SK-N-SH treated with all-trans-retinoic acid at 6 μM for 48 hours (cell line): ENCODE measurements at regions not wholly inside any gene's neighbourhood (a gene's known extent, or its start where the extent isn't known, plus 50 kb on each side); places are given as distances from the start of the nearest gene placed in this dataset.
"Not testable (repeated sequence)": the region's sequence is repeated elsewhere in the genome, so short reads cannot be mapped to it uniquely, and the experiment has no call there.

Experiments used
- ATAC-seq: fragments of 200-7000 bp; cut with Tn5 transposase; 3 replicates; pipeline ENCODE4 v1.9.1; 2020; ENCODE audit warnings: mild to moderate bottlenecking, moderate library complexity
- ARNTL ChIP-seq: fragments of 450-650 bp; formaldehyde crosslinking; IDR thresholded peaks from 2 replicates; pipeline ENCODE4 v1.5.0; 2020; ENCODE audit warnings: low read depth, mild to moderate bottlenecking, moderate library complexity, borderline replicate concordance
- BACH2 ChIP-seq: fragments of 250-450 bp; sonication (Bioruptor Pico); IDR thresholded peaks from 2 replicates; pipeline ENCODE4 v1.9.0; 2021; ENCODE audit warnings: mild to moderate bottlenecking, borderline replicate concordance
- CSDC2 ChIP-seq: fragments of 250-450 bp; sonication (Bioruptor Pico); IDR thresholded peaks from 2 replicates; pipeline ENCODE4 v1.5.0; 2020; ENCODE audit warnings: mild to moderate bottlenecking, moderate library complexity
- ESRRG ChIP-seq: fragments of 250-450 bp; sonication (Bioruptor Pico); IDR thresholded peaks from 2 replicates; pipeline ENCODE4 v1.6.1; 2021; ENCODE audit warnings: mild to moderate bottlenecking
- GLIS3 ChIP-seq: fragments of 250-450 bp; sonication (Bioruptor Pico); IDR thresholded peaks from 2 replicates; pipeline ENCODE4 v1.5.0; 2020; ENCODE audit warnings: mild to moderate bottlenecking, moderate library complexity
- ISL1 ChIP-seq: fragments of 250-450 bp; sonication (Bioruptor Pico); IDR thresholded peaks from 2 replicates; pipeline ENCODE4 v2.1.2; 2022; ENCODE audit warnings: mild to moderate bottlenecking, moderate library complexity
- OSR1 ChIP-seq: fragments of 250-450 bp; sonication (Bioruptor Pico); IDR thresholded peaks from 2 replicates; pipeline ENCODE4 v1.8.0; 2022; ENCODE audit warnings: moderate library complexity, mild to moderate bottlenecking, inconsistent platforms
- PPARA ChIP-seq: fragments of 250-450 bp; sonication (Bioruptor Pico); IDR thresholded peaks from 2 replicates; pipeline ENCODE4 v1.5.0; 2020; ENCODE audit warnings: mild to moderate bottlenecking, borderline replicate concordance
- RARB ChIP-seq: fragments of 250-450 bp; sonication (Bioruptor Pico); IDR thresholded peaks from 2 replicates; pipeline ENCODE4 v1.8.0; 2021; ENCODE audit warnings: mild to moderate bottlenecking, moderate library complexity
- SNAI2 ChIP-seq: fragments of 250-450 bp; sonication (Bioruptor Pico); IDR thresholded peaks from 2 replicates; pipeline ENCODE4 v1.5.0; 2020; ENCODE audit warnings: mild to moderate bottlenecking, moderate library complexity
- TCF4 ChIP-seq: fragments of 250-450 bp; sonication (Bioruptor Pico); IDR thresholded peaks from 2 replicates; pipeline ENCODE4 v1.8.0; 2021; ENCODE audit warnings: mild to moderate bottlenecking, moderate library complexity, borderline replicate concordance
- TOX ChIP-seq: fragments of 250-450 bp; sonication (Bioruptor Pico); IDR thresholded peaks from 2 replicates; pipeline ENCODE4 v1.8.0; 2021; ENCODE audit warnings: mild to moderate bottlenecking, moderate library complexity, borderline replicate concordance
- ZFP3 ChIP-seq: fragments of 250-450 bp; sonication (Bioruptor Pico); IDR thresholded peaks from 2 replicates; pipeline ENCODE4 v1.5.0; 2020; ENCODE audit warnings: mild to moderate bottlenecking, moderate library complexity
- ZFP30 ChIP-seq: fragments of 450-650 bp; formaldehyde crosslinking; IDR thresholded peaks from 2 replicates; pipeline ENCODE4 v1.5.0; 2022; ENCODE audit warnings: mild to moderate bottlenecking, moderate library complexity
- ZNF565 ChIP-seq: fragments of 450-650 bp; formaldehyde crosslinking; conservative IDR thresholded peaks from 2 replicates; pipeline ENCODE4 v1.5.0; 2020; ENCODE audit warnings: low read depth, mild to moderate bottlenecking, moderate library complexity
- ZNF70 ChIP-seq: fragments of 450-650 bp; formaldehyde crosslinking; IDR thresholded peaks from 2 replicates; pipeline ENCODE4 v1.5.0; 2020; ENCODE audit warnings: mild to moderate bottlenecking, moderate library complexity
- ZNF8 ChIP-seq: fragments of 450-650 bp; formaldehyde crosslinking; IDR thresholded peaks from 2 replicates; pipeline ENCODE4 v1.5.0; 2020; ENCODE audit warnings: mild to moderate bottlenecking, moderate library complexity
- TF ChIP-seq, protein P1 (sequence below): fragments of 250-450 bp; sonication (Bioruptor Pico); IDR thresholded peaks from 2 replicates; pipeline ENCODE4 v1.8.0; 2020; ENCODE audit warnings: mild to moderate bottlenecking, moderate library complexity, borderline replicate concordance
- TF ChIP-seq, protein P2 (sequence below): fragments of 250-450 bp; sonication (Bioruptor Pico); IDR thresholded peaks from 2 replicates; pipeline ENCODE4 v1.5.0; 2020; ENCODE audit warnings: mild to moderate bottlenecking, moderate library complexity
- TF ChIP-seq, protein P3 (sequence below): fragments of 250-450 bp; sonication (Bioruptor Pico); IDR thresholded peaks from 2 replicates; pipeline ENCODE4 v1.5.1; 2021; ENCODE audit warnings: mild to moderate bottlenecking, moderate library complexity
- TF ChIP-seq, protein P4 (sequence below): fragments of 250-450 bp; sonication (Bioruptor Pico); IDR thresholded peaks from 2 replicates; pipeline ENCODE4 v1.5.1; 2020; ENCODE audit warnings: low read depth, mild to moderate bottlenecking, moderate library complexity

DNA sequence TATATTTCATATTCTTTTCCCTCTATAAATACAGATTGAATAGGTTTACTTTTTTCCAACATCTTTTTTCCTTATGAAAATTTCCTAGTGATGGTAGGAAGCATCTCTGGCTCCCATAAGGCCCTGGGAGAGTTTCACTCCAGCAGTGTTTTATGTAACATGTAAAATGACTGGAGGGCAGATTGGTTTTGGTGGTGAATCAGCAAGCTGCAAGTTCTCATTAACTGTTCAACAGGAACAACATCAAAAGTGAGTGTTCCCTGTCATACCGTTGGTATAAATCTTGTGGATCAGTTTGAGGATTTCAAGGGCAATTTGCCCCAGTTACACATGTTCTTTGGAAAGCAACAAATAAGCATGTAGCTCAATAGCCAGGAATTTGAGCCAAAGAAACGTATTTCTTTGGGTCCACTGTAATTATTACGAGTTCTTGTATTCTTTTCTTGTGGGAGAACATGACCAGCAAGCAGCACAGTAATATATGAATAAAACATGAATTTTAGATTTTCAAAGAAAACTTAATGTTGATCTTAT, 345.7 kb downstream of the SV2B start:
- no peak for ATAC-seq

DNA sequence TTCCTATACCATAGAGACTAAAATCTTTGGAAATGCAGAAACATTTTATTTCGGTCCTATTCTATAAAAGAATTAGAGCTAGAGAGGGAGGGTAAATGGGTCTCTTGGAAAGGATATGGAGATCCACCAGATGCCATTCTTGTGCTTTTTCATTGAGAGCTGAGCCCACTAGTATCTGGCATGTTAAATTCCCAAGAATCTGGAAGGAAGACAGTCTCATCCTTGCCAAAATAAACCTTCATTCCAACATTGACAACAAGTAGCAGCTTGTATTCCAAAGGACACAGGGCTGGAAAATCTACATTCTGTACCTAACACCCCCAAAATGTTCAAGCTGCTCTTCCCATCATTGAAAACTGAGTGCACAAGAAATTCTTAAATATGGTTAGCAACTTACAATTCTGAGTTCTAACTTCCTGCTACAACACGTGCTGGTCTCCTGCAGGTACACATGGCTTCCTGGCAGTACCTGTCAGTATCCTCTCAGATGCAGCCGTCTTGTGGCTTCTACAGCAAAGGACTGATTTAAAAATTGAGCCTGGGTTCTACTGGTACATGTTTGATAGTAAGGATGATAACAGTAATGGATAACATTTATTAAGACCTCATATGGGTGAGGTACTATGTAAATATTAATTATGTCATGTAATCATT, 348.1 kb downstream of the SV2B start:
- TF ChIP-seq ESRRG (CRISPR knock-in tag) (no peak), ZNF70 (CRISPR knock-in tag) (no peak), ZFP3 (CRISPR knock-in tag) (no peak), ZNF8 (CRISPR knock-in tag) (no peak), ISL1 (CRISPR knock-in tag) (no peak)
- TF ChIP-seq, protein P1, sequence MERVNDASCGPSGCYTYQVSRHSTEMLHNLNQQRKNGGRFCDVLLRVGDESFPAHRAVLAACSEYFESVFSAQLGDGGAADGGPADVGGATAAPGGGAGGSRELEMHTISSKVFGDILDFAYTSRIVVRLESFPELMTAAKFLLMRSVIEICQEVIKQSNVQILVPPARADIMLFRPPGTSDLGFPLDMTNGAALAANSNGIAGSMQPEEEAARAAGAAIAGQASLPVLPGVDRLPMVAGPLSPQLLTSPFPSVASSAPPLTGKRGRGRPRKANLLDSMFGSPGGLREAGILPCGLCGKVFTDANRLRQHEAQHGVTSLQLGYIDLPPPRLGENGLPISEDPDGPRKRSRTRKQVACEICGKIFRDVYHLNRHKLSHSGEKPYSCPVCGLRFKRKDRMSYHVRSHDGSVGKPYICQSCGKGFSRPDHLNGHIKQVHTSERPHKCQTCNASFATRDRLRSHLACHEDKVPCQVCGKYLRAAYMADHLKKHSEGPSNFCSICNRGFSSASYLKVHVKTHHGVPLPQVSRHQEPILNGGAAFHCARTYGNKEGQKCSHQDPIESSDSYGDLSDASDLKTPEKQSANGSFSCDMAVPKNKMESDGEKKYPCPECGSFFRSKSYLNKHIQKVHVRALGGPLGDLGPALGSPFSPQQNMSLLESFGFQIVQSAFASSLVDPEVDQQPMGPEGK (CRISPR knock-in tag), result no peak
- ATAC-seq, result no peak

More for the DNA sequence above, 345.7 kb downstream of the SV2B start:
- TF ChIP-seq, protein P2, sequence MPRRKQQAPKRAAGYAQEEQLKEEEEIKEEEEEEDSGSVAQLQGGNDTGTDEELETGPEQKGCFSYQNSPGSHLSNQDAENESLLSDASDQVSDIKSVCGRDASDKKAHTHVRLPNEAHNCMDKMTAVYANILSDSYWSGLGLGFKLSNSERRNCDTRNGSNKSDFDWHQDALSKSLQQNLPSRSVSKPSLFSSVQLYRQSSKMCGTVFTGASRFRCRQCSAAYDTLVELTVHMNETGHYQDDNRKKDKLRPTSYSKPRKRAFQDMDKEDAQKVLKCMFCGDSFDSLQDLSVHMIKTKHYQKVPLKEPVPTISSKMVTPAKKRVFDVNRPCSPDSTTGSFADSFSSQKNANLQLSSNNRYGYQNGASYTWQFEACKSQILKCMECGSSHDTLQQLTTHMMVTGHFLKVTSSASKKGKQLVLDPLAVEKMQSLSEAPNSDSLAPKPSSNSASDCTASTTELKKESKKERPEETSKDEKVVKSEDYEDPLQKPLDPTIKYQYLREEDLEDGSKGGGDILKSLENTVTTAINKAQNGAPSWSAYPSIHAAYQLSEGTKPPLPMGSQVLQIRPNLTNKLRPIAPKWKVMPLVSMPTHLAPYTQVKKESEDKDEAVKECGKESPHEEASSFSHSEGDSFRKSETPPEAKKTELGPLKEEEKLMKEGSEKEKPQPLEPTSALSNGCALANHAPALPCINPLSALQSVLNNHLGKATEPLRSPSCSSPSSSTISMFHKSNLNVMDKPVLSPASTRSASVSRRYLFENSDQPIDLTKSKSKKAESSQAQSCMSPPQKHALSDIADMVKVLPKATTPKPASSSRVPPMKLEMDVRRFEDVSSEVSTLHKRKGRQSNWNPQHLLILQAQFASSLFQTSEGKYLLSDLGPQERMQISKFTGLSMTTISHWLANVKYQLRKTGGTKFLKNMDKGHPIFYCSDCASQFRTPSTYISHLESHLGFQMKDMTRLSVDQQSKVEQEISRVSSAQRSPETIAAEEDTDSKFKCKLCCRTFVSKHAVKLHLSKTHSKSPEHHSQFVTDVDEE (CRISPR knock-in tag), result no peak
- TF ChIP-seq BACH2 (CRISPR knock-in tag), result no peak
- TF ChIP-seq PPARA, result no peak
- no peak for TF ChIP-seq TOX (CRISPR knock-in tag)
- TF ChIP-seq ESRRG (CRISPR knock-in tag), result no peak
- TF ChIP-seq ISL1 (CRISPR knock-in tag), result no peak
- TF ChIP-seq, protein P3, sequence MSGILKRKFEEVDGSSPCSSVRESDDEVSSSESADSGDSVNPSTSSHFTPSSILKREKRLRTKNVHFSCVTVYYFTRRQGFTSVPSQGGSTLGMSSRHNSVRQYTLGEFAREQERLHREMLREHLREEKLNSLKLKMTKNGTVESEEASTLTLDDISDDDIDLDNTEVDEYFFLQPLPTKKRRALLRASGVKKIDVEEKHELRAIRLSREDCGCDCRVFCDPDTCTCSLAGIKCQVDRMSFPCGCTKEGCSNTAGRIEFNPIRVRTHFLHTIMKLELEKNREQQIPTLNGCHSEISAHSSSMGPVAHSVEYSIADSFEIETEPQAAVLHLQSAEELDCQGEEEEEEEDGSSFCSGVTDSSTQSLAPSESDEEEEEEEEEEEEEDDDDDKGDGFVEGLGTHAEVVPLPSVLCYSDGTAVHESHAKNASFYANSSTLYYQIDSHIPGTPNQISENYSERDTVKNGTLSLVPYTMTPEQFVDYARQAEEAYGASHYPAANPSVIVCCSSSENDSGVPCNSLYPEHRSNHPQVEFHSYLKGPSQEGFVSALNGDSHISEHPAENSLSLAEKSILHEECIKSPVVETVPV, result no peak
- TF ChIP-seq ZNF8 (CRISPR knock-in tag), result no peak
- no peak for TF ChIP-seq CSDC2 (CRISPR knock-in tag)
- no peak for TF ChIP-seq SNAI2
- TF ChIP-seq ZFP30 (CRISPR knock-in tag), result no peak
- TF ChIP-seq RARB (CRISPR knock-in tag), result no peak
- TF ChIP-seq ARNTL (CRISPR knock-in tag), result no peak
- TF ChIP-seq GLIS3 (CRISPR knock-in tag), result no peak
- no peak for TF ChIP-seq TCF4 (CRISPR knock-in tag)
- no peak for TF ChIP-seq ZNF565
- no peak for TF ChIP-seq ZNF70 (CRISPR knock-in tag)

DNA sequence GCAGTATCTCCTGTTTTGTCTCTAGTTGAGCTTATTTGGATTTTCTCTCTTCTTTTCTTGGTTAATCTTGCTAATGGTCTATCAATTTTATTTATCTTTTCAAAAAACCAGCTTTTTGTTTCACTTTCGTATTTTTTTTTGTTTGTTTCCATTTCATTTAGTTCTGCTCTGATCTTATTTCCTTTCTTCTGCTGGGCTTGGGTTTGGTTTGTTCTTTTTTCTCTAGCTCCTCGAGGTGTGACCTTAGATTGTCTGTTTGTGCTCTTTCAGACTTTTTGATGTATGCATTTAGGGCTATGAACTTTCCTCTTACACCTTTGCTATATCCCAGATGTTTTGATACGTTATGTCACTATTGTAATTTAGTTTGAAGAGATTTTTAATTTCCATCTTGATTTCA, 353.3 kb downstream of the SV2B start:
- ATAC-seq, result not testable (repeated sequence)

DNA sequence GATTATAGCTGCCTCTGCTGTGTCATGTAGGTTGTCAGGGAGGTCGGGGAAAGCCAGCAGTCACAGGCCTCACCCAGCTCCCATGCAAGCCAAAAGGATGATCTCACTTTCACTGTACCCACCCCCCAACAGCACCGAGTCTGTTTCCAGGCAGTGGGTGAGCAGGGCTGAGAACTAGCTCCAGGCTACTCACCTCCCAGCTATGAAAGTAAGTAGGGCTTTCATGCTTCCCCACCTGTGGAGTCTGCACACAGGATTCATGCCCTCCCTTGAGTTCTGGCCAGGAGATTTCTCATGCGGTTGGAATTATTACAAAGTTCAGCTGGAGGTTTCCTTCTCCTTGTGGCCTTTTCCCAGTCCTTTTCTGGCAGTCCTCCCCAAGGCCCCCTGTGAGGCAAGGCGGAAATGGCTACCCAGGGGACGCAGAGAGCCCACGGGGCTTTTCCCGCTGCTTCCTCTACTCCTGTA, 356.2 kb downstream of the SV2B start:
- ATAC-seq, result peak; percentile 90
- TF ChIP-seq OSR1 (CRISPR knock-in tag) (no peak), TCF4 (CRISPR knock-in tag) (no peak), ISL1 (CRISPR knock-in tag) (no peak), ARNTL (CRISPR knock-in tag) (no peak), ZNF70 (CRISPR knock-in tag) (no peak), ZFP3 (CRISPR knock-in tag) (no peak), ESRRG (CRISPR knock-in tag) (no peak), ZNF565 (no peak)
- TF ChIP-seq, protein P1 (CRISPR knock-in tag), result no peak
- TF ChIP-seq, protein P4, sequence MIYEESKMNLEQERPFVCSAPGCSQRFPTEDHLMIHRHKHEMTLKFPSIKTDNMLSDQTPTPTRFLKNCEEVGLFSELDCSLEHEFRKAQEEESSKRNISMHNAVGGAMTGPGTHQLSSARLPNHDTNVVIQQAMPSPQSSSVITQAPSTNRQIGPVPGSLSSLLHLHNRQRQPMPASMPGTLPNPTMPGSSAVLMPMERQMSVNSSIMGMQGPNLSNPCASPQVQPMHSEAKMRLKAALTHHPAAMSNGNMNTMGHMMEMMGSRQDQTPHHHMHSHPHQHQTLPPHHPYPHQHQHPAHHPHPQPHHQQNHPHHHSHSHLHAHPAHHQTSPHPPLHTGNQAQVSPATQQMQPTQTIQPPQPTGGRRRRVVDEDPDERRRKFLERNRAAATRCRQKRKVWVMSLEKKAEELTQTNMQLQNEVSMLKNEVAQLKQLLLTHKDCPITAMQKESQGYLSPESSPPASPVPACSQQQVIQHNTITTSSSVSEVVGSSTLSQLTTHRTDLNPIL (CRISPR knock-in tag), result no peak
- TF ChIP-seq, protein P3, result no peak
- TF ChIP-seq, protein P2 (CRISPR knock-in tag), result no peak
